ENCODE measurements at regions not wholly inside any gene's neighbourhood (a gene's known extent, or its start where the extent isn't known, plus 50 kb on each side); places are given as distances from the start of the nearest gene placed in this dataset.

- no peak for TF ChIP-seq HNF4A (conservative IDR thresholded peaks at IDR 0.05)
- TF ChIP-seq RXRA (IDR thresholded peaks at IDR 0.05) = no peak
- TF ChIP-seq CTCF (IDR thresholded peaks at IDR 0.05; ENCODE audit: low read depth, low read length, missing input control) = no peak
- TF ChIP-seq YY1 (IDR thresholded peaks at IDR 0.05) = no peak
- TF ChIP-seq JUND (IDR thresholded peaks at IDR 0.05) = no peak
- no peak for TF ChIP-seq REST (IDR thresholded peaks at IDR 0.05)
- no peak for TF ChIP-seq MAX (IDR thresholded peaks at IDR 0.05)
- no peak for TF ChIP-seq ATF3 (IDR thresholded peaks at IDR 0.05)
- no peak for TF ChIP-seq RAD21 (IDR thresholded peaks at IDR 0.05)
- TF ChIP-seq SP1 (IDR thresholded peaks at IDR 0.05) = no peak
- TF ChIP-seq NR2F2 (IDR thresholded peaks at IDR 0.05) = no peak
- TF ChIP-seq EGR1 (IDR thresholded peaks at IDR 0.05; ENCODE audit: low read depth in 2 of 2) = no peak
- TF ChIP-seq FOXA1 (IDR thresholded peaks at IDR 0.05) = no peak
Observed at GRCh38 chr19:31450696-31451095, 101.5 kb upstream of the TSHZ3 start.
